HCT116 (cell line): ENCODE measurements at regions not wholly inside any gene's neighbourhood (a gene's known extent, or its start where the extent isn't known, plus 50 kb on each side); places are given as distances from the start of the nearest gene placed in this dataset.

Experiments
- ATAC-seq: fragments of 200-7000 bp; cut with Tn5 transposase; 2 replicates; pipeline ENCODE4 v1.9.1; 2020; ENCODE audit warnings: mild to moderate bottlenecking, moderate library complexity
- BruUV-seq: library from RNA; stranded (reverse); fragments of 400-500 nt; replicated peaks from 2 replicates; lab custom pipeline; 2021; lab: Mats Ljungman, UMichigan
- CTCF ChIA-PET: fragments of 300-600 bp; sonication (Branson Sonifier 250); formaldehyde crosslinking; loops from one replicate; lab custom pipeline; 2021; ENCODE audit warnings: antibody characterized with exemption; lab: Charles Lee
- POLR2A ChIA-PET: fragments of 300-600, 350-600 bp; sonication (Branson Sonifier 250); formaldehyde crosslinking; loops from one replicate; lab custom pipeline; 2021; ENCODE audit warnings: antibody characterized with exemption; lab: Charles Lee
- RAD21 ChIA-PET, 2 experiments: fragments of 300-600 bp; sonication (Branson Sonifier 250); formaldehyde crosslinking; loops; one replicate each; lab custom pipeline; 2023; ENCODE audit warnings: low total read pairs in 2 of 2; ENCODE audit not compliant: uncharacterized antibody in 2 of 2, unreplicated experiment in 2 of 2, low non-redundant PET in 1 of 2; lab: Charles Lee
- DNase-seq: peaks from one replicate; pipeline ENCODE4 v3.0.0-alpha.2; 2010; ENCODE audit warnings: low read depth, low spot score
- H2AFZ ChIP-seq: fragments of 200-600 bp; shearing (Covaris generic), sonication (generic); 2 replicates; pipeline ENCODE4 v1.6.1; 2017; ENCODE audit warnings: low read depth, mixed run types, mixed read lengths, antibody characterized with exemption, low read length; ENCODE audit not compliant: poor library complexity, severe bottlenecking
- H3K27ac ChIP-seq: 2 replicates; pipeline ENCODE4 v1.5.1; 2012; ENCODE audit warnings: low read depth, low read length
- H3K27me3 ChIP-seq: fragments of 200-600 bp; sonication (generic); 2 replicates; pipeline ENCODE4 v1.6.1; 2016; ENCODE audit warnings: mixed run types, low read length, mixed read lengths; ENCODE audit not compliant: insufficient read depth
- H3K36me3 ChIP-seq, 2 experiments: fragments of 200-500 bp in 1 of 2; fragments of 200-600 bp in 1 of 2; sonication (Bioruptor generic) in 1 of 2; sonication (generic) in 1 of 2; 2 replicates each; pipeline versions ENCODE4 v1.5.1 to v1.6.1; 2014 to 2016; ENCODE audit warnings: low read length in 2 of 2, inconsistent platforms in 1 of 2, mixed read lengths in 1 of 2, mixed run types in 1 of 2; ENCODE audit not compliant: insufficient read depth in 2 of 2, control insufficient read depth in 1 of 2
- H3K4me1 ChIP-seq, 2 experiments: fragments of 200-600 bp in 1 of 2; sonication (generic) in 1 of 2; 2 replicates each; pipeline versions ENCODE4 v1.5.1 to v1.6.1; 2012 to 2017; ENCODE audit warnings: low read length in 2 of 2, inconsistent platforms in 1 of 2, mild to moderate bottlenecking in 1 of 2, mixed read lengths in 1 of 2, mixed run types in 1 of 2, moderate library complexity in 1 of 2; ENCODE audit not compliant: insufficient read depth in 2 of 2, control insufficient read depth in 1 of 2
- H3K4me2 ChIP-seq: fragments of 200-600 bp; sonication (generic); 2 replicates; pipeline ENCODE4 v1.6.1; 2017; ENCODE audit warnings: mixed run types, low read length, mixed read lengths
- H3K4me3 ChIP-seq, 2 experiments: fragments of 200-600 bp in 1 of 2; sonication (generic) in 1 of 2; replicated peaks in 1 of 2; 2 replicates each; pipeline ENCODE4 v1.5.1; 2011 to 2016; ENCODE audit warnings: low read length in 2 of 2, control low read depth in 1 of 2, low read depth in 1 of 2, mild to moderate bottlenecking in 1 of 2, mixed read lengths in 1 of 2, mixed run types in 1 of 2
- H3K79me2 ChIP-seq: fragments of 200-600 bp; sonication (generic); 2 replicates; pipeline ENCODE4 v1.6.1; 2017; ENCODE audit warnings: mild to moderate bottlenecking, mixed run types, low read length, moderate library complexity, mixed read lengths; ENCODE audit not compliant: insufficient read depth
- H3K9ac ChIP-seq: fragments of 200-600 bp; sonication (generic); 2 replicates; pipeline ENCODE4 v1.6.1; 2016; ENCODE audit warnings: low read length, mixed read lengths
- H3K9me2 ChIP-seq: fragments of 200-600 bp; sonication (generic), shearing (Covaris generic); 2 replicates; pipeline ENCODE4 v1.6.1; 2017; ENCODE audit warnings: mixed run types, mild to moderate bottlenecking, moderate library complexity; ENCODE audit not compliant: insufficient read depth
- H3K9me3 ChIP-seq, 2 experiments: fragments of 200-500 bp in 1 of 2; fragments of 200-600 bp in 1 of 2; sonication (Bioruptor generic) in 1 of 2; sonication (generic) in 1 of 2; 2 replicates each; pipeline ENCODE4 v1.6.1; 2014 to 2017; ENCODE audit warnings: low read length in 2 of 2, mixed read lengths in 2 of 2, inconsistent platforms in 1 of 2, low read depth in 1 of 2, mild to moderate bottlenecking in 1 of 2, mixed run types in 1 of 2, moderate library complexity in 1 of 2; ENCODE audit not compliant: control insufficient read depth in 1 of 2, insufficient read depth in 1 of 2
- H4K20me1 ChIP-seq: fragments of 200-600 bp; sonication (generic), shearing (Covaris generic); 2 replicates; pipeline ENCODE4 v1.6.1; 2017; ENCODE audit warnings: mixed run types, mild to moderate bottlenecking, moderate library complexity; ENCODE audit not compliant: insufficient read depth
- CEBPB ChIP-seq: IDR thresholded peaks from 2 replicates; pipeline ENCODE4 v1.6.1; 2012; ENCODE audit warnings: low read depth
- MAX ChIP-seq: IDR thresholded peaks from 2 replicates; pipeline ENCODE4 v1.6.1; 2012
- POLR2A ChIP-seq: IDR thresholded peaks from 2 replicates; pipeline ENCODE4 v1.7.0; 2011; ENCODE audit warnings: borderline replicate concordance; ENCODE audit not compliant: insufficient read depth, insufficient read length; ENCODE audit errors: extremely low read depth
- POLR2AphosphoS5 ChIP-seq: IDR thresholded peaks from 2 replicates; pipeline ENCODE4 v1.6.1; 2011; ENCODE audit warnings: mild to moderate bottlenecking, low read depth, low read length, moderate library complexity
- SIN3A ChIP-seq: IDR thresholded peaks from 2 replicates; pipeline ENCODE4 v1.6.1; 2012; ENCODE audit warnings: low read depth
- intact Hi-C: fragments of 100-400 bp; cut with micrococcal nuclease; formaldehyde crosslinking; loops from 2 replicates; pipeline ENCODE4 v1.10.0; 2022

GRCh38 chr5:133807348-133807747 is 161.1 kb downstream of the C5orf15 start:
- no peak for TF ChIP-seq POLR2A
- no peak for TF ChIP-seq POLR2AphosphoS5
- no peak for TF ChIP-seq MAX
- TF ChIP-seq SIN3A, result no peak
- H3K4me2 ChIP-seq, result no peak overlapping the region
- no TSS peak for BruUV-seq
- H3K27me3 ChIP-seq, result peaks cover 37% of the 10 kb centered on the region
- no peaks in the 10 kb centered on the region for H3K79me2 ChIP-seq
- POLR2A ChIA-PET, result no interaction called here
- no peaks in the 10 kb centered on the region for H3K4me1 ChIP-seq
- no peak overlapping the region for H3K4me3 ChIP-seq
- CTCF ChIA-PET, result no interaction called here
- H2AFZ ChIP-seq, result no peak overlapping the region
- no peaks in the 10 kb centered on the region for H3K36me3 ChIP-seq
- RAD21 ChIA-PET, result no interaction called here
- no peaks in the 10 kb centered on the region for H3K9me3 ChIP-seq
- DNase-seq, result no peak
- H3K9me2 ChIP-seq, result no peaks in the 10 kb centered on the region
- no peak overlapping the region for H3K9ac ChIP-seq
- intact Hi-C loops, result no loop called here
- ATAC-seq, result no peak
- H4K20me1 ChIP-seq, result no peaks in the 10 kb centered on the region
- H3K27ac ChIP-seq, result no peak overlapping the region

- ATAC-seq (no peak), DNase-seq (no peak)
- Histone ChIP-seq H3K4me3 (no peak overlapping the region), H3K4me1 (no peaks in the 10 kb centered on the region), H3K9me3 (no peaks in the 10 kb centered on the region), H3K9ac (no peak overlapping the region), H3K36me3 (no peaks in the 10 kb centered on the region), H3K9me2 (no peaks in the 10 kb centered on the region), H3K4me2 (no peak overlapping the region), H3K27ac (no peak overlapping the region), H4K20me1 (no peaks in the 10 kb centered on the region), H2AFZ (no peak overlapping the region), H3K79me2 (no peaks in the 10 kb centered on the region), H3K27me3 (peaks cover 37% of the 10 kb centered on the region)
- ChIA-PET POLR2A (no interaction called here), CTCF (no interaction called here), RAD21 (no interaction called here)
- intact Hi-C loops, result no loop called here
- BruUV-seq, result no TSS peak
- TF ChIP-seq MAX (no peak), CEBPB (no peak)
Measured at GRCh38 chr5:133806847-133807246, 161.6 kb downstream of the C5orf15 start.
